Sigmoid colon (tissue), 4 donors: ENCODE measurements at regions not wholly inside any gene's neighbourhood (a gene's known extent, or its start where the extent isn't known, plus 50 kb on each side); places are given as distances from the start of the nearest gene placed in this dataset.

ENCODE experiments used
- POLR2A ChIP-seq, 2 donors: fragments of 450-650 bp; IDR thresholded peaks; one replicate each; pipeline ENCODE4 v1.6.1; 2016; ENCODE audit warnings: antibody characterized with exemption in 2 of 2, mild to moderate bottlenecking in 2 of 2, moderate library complexity in 2 of 2
- POLR2AphosphoS5 ChIP-seq, 4 donors: sonication (generic); formaldehyde crosslinking; IDR thresholded peaks; one replicate each; pipeline ENCODE4 v1.6.1; 2017; ENCODE audit warnings: antibody characterized with exemption in 4 of 4
- TF ChIP-seq, protein P1 (sequence below), 4 experiments: fragments of 450-650 bp in 3 of 4; fragments of 200-600 bp in 1 of 4; IDR thresholded peaks; one replicate each; pipeline ENCODE4 v1.5.1; 2016 to 2019; ENCODE audit warnings: antibody characterized with exemption in 4 of 4, mild to moderate bottlenecking in 3 of 4, moderate library complexity in 2 of 4

DNA sequence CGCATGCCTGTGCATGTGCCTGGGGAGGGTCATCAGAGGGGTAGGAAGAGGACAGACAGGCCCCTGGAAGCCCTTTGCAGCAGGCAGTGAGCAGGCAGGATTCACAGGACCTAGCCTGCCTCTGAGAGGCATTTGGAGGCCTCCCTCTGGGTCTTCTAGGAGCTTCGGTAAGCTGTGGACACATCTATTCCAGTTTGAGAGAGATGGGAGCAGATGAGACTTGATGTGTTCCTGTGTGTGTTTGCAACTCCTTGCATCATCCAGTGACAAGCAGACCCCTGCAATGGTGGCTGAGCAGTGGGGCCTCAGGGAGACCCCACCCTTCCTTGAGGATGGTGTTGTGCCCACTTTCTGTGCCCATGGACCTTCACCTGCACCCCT lies 64.0 kb downstream of the GADD45G start:
- TF ChIP-seq, protein P1, sequence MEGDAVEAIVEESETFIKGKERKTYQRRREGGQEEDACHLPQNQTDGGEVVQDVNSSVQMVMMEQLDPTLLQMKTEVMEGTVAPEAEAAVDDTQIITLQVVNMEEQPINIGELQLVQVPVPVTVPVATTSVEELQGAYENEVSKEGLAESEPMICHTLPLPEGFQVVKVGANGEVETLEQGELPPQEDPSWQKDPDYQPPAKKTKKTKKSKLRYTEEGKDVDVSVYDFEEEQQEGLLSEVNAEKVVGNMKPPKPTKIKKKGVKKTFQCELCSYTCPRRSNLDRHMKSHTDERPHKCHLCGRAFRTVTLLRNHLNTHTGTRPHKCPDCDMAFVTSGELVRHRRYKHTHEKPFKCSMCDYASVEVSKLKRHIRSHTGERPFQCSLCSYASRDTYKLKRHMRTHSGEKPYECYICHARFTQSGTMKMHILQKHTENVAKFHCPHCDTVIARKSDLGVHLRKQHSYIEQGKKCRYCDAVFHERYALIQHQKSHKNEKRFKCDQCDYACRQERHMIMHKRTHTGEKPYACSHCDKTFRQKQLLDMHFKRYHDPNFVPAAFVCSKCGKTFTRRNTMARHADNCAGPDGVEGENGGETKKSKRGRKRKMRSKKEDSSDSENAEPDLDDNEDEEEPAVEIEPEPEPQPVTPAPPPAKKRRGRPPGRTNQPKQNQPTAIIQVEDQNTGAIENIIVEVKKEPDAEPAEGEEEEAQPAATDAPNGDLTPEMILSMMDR (IDR thresholded peaks at IDR 0.05), result no peak
- TF ChIP-seq POLR2AphosphoS5 (IDR thresholded peaks at IDR 0.05), result no peak
- TF ChIP-seq POLR2A (IDR thresholded peaks at IDR 0.05), result no peak
